ENCODE measurements at regions not wholly inside any gene's neighbourhood (a gene's known extent, or its start where the extent isn't known, plus 50 kb on each side); places are given as distances from the start of the nearest gene placed in this dataset.

DNA sequence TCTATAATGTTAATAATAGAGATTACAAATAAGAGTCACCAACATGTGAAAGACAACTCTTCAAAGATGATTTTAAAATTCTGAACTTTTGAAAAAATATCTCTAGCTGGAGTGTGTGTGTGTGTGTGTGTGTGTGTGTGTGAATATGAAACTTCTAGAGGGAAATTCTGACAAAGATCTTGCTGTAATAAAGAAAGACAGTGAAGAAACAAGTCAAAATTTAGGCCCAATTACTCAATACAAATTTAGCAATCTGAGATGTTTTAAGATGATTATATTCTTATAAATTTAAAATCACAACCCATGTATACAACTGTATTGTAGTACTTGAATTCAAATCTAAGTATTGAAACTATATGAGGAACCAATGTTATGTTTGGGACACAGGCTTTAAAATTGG is 57.2 kb upstream of the UGP2 start:
- Histone ChIP-seq H3K79me2 (ENCODE audit: insufficient read depth, low read length) (no peaks in the 10 kb centered on the region), H3K4me2 (ENCODE audit: insufficient read depth, low read length) (no peak overlapping the region), H3K9me3 (ENCODE audit: insufficient read depth, low read length, severe bottlenecking) (no peaks in the 10 kb centered on the region), H3K27me3 (ENCODE audit: insufficient read depth, low read length, poor library complexity) (no peaks in the 10 kb centered on the region), H4K20me1 (ENCODE audit: insufficient read depth, low read length) (no peaks in the 10 kb centered on the region), H3K4me3 (ENCODE audit: low read depth in 1 of 2, low read length in 2 of 2) (no peak overlapping the region), H2AFZ (ENCODE audit: low read depth, low read length) (no peak overlapping the region), H3K27ac (ENCODE audit: low read length) (no peak overlapping the region), H3K4me1 (ENCODE audit: insufficient read depth, low read length) (no peaks in the 10 kb centered on the region), H3K9ac (ENCODE audit: low read depth, low read length) (no peak overlapping the region), H3K36me3 (ENCODE audit: insufficient read depth, low read length) (no peaks in the 10 kb centered on the region)
- DNase-seq (no peak), ATAC-seq (ENCODE audit: insufficient read depth, low read depth) (no peak)
- no peak for TF ChIP-seq EZH2 (IDR thresholded peaks at IDR 0.05; ENCODE audit: borderline replicate concordance, low read depth, low read length, severe bottlenecking)
- TF ChIP-seq, protein P1, sequence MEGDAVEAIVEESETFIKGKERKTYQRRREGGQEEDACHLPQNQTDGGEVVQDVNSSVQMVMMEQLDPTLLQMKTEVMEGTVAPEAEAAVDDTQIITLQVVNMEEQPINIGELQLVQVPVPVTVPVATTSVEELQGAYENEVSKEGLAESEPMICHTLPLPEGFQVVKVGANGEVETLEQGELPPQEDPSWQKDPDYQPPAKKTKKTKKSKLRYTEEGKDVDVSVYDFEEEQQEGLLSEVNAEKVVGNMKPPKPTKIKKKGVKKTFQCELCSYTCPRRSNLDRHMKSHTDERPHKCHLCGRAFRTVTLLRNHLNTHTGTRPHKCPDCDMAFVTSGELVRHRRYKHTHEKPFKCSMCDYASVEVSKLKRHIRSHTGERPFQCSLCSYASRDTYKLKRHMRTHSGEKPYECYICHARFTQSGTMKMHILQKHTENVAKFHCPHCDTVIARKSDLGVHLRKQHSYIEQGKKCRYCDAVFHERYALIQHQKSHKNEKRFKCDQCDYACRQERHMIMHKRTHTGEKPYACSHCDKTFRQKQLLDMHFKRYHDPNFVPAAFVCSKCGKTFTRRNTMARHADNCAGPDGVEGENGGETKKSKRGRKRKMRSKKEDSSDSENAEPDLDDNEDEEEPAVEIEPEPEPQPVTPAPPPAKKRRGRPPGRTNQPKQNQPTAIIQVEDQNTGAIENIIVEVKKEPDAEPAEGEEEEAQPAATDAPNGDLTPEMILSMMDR (IDR thresholded peaks at IDR 0.05; ENCODE audit: borderline replicate concordance, extremely low read depth, low read length, poor library complexity, severe bottlenecking): no peak

DNA sequence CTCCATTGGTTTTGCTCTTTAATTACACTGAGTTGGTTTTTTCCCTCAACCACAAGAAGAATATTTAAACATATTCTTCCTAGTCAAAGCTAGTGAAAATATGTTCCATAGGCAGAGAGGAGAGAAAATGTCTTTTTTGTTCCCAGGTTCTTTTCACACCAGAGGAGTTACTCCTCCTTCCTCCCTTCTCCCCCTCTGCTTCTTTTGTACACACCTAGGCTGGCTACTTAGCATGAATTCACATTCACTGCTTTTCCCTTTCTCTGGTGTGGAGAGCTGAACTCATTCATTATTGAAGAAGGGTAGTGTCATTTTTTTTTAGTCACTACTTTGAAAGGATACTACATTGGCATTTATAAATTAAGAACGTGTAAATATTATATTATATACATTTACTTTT is 56.6 kb upstream of the UGP2 start:
- H4K20me1 ChIP-seq (ENCODE audit: insufficient read depth, low read length): no peaks in the 10 kb centered on the region
- H3K4me3 ChIP-seq (ENCODE audit: low read depth in 1 of 2, low read length in 2 of 2): no peak overlapping the region
- H3K79me2 ChIP-seq (ENCODE audit: insufficient read depth, low read length): no peaks in the 10 kb centered on the region
- no peak for TF ChIP-seq EZH2 (IDR thresholded peaks at IDR 0.05; ENCODE audit: borderline replicate concordance, low read depth, low read length, severe bottlenecking)
- TF ChIP-seq, protein P1 (IDR thresholded peaks at IDR 0.05; ENCODE audit: borderline replicate concordance, extremely low read depth, low read length, poor library complexity, severe bottlenecking): no peak
- H3K27me3 ChIP-seq (ENCODE audit: insufficient read depth, low read length, poor library complexity): no peaks in the 10 kb centered on the region
- H3K4me2 ChIP-seq (ENCODE audit: insufficient read depth, low read length): no peak overlapping the region
- H3K9me3 ChIP-seq (ENCODE audit: insufficient read depth, low read length, severe bottlenecking): no peaks in the 10 kb centered on the region
- H3K36me3 ChIP-seq (ENCODE audit: insufficient read depth, low read length): no peaks in the 10 kb centered on the region
- ATAC-seq (ENCODE audit: insufficient read depth, low read depth): no peak
- no peak overlapping the region for H3K27ac ChIP-seq (ENCODE audit: low read length)
- H3K9ac ChIP-seq (ENCODE audit: low read depth, low read length): no peak overlapping the region
- no peak overlapping the region for H2AFZ ChIP-seq (ENCODE audit: low read depth, low read length)
- no peaks in the 10 kb centered on the region for H3K4me1 ChIP-seq (ENCODE audit: insufficient read depth, low read length)
- DNase-seq: no peak

DNA sequence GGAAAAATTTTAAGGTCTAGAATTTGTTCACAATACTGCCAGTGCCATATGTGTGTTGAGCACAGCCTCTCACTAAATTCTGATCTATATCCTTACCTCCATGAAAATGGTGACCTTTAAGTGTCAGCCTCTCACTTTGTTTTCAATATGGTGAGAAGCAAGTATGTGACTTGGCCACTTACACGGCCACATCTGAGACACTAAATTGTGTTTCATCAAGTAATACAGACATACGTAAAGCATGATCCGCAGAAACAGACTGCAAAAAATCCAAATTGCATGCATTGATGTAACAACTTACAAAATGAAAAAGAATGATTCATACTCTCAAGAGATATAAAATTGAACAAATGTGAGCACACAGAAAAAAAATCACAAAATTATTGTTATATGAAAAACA is 55.2 kb upstream of the UGP2 start:
- ATAC-seq (ENCODE audit: insufficient read depth, low read depth) (no peak), DNase-seq (no peak)
- no peaks in the 10 kb centered on the region for H4K20me1 ChIP-seq (ENCODE audit: insufficient read depth, low read length)

More for the DNA sequence above, 55.2 kb upstream of the UGP2 start:
- Histone ChIP-seq H3K4me2 (ENCODE audit: insufficient read depth, low read length) (no peak overlapping the region), H3K79me2 (ENCODE audit: insufficient read depth, low read length) (no peaks in the 10 kb centered on the region), H3K9me3 (ENCODE audit: insufficient read depth, low read length, severe bottlenecking) (no peaks in the 10 kb centered on the region), H3K9ac (ENCODE audit: low read depth, low read length) (no peak overlapping the region), H3K4me1 (ENCODE audit: insufficient read depth, low read length) (no peaks in the 10 kb centered on the region), H3K36me3 (ENCODE audit: insufficient read depth, low read length) (no peaks in the 10 kb centered on the region), H3K4me3 (ENCODE audit: low read depth in 1 of 2, low read length in 2 of 2) (no peak overlapping the region), H2AFZ (ENCODE audit: low read depth, low read length) (no peak overlapping the region), H3K27me3 (ENCODE audit: insufficient read depth, low read length, poor library complexity) (no peaks in the 10 kb centered on the region), H3K27ac (ENCODE audit: low read length) (no peak overlapping the region)
- TF ChIP-seq, protein P1 (IDR thresholded peaks at IDR 0.05; ENCODE audit: borderline replicate concordance, extremely low read depth, low read length, poor library complexity, severe bottlenecking): no peak
- TF ChIP-seq EZH2 (IDR thresholded peaks at IDR 0.05; ENCODE audit: borderline replicate concordance, low read depth, low read length, severe bottlenecking): no peak
